ENCODE measurements at regions not wholly inside any gene's neighbourhood (a gene's known extent, or its start where the extent isn't known, plus 50 kb on each side); places are given as distances from the start of the nearest gene placed in this dataset.

DNA sequence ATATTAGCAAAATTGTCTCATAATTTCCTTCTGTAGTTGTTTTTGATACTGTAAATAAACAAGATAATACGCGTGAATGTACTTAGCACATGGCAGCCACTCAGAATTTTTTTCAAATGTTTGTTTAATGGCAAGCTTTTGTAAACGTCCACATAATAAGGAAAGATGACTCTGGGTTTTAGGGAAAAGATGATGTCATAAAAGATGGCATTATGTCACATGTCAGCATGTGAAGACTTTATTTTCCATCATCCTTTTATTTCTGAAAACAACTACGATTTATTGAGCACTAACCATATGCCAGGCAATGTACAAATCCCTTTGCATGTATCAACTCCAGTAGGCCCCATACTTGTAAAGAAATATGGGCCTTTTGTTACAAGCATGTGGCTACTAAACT, 139.9 kb downstream of the C11orf91 start:
- no peak for TF ChIP-seq CTCF (IDR thresholded peaks at IDR 0.05)
- TF ChIP-seq POLR2A (IDR thresholded peaks at IDR 0.05) = no peak

Data from heart left ventricle (tissue), 13 donors.